Adrenal gland (tissue), 9 donors: ENCODE measurements at regions not wholly inside any gene's neighbourhood (a gene's known extent, or its start where the extent isn't known, plus 50 kb on each side); places are given as distances from the start of the nearest gene placed in this dataset.

ENCODE experiments used
- DNase-seq, 7 donors: peaks; one replicate each; pipeline ENCODE4 v3.0.0-alpha.2; 2019 to 2020
- H3K27ac ChIP-seq, 5 donors: fragments of 200-600 bp; sonication (generic) in 4 of 5; 1 replicate in 3 of 5; 2 replicates in 2 of 5; pipeline versions ENCODE4 v1.5.1 to v1.8.0; 2016 to 2020; ENCODE audit warnings: mild to moderate bottlenecking in 1 of 5
- H3K27me3 ChIP-seq: fragments of 200-600 bp; 2 replicates; pipeline ENCODE4 v1.8.0; 2021
- H3K36me3 ChIP-seq, 2 donors: fragments of 200-600 bp; replicated peaks in 1 of 2; 1 replicate in 1 of 2; 2 replicates in 1 of 2; pipeline versions ENCODE4 v1.5.1 to v1.8.0; 2018 to 2022
- H3K4me1 ChIP-seq, 2 donors: fragments of 200-600 bp; replicated peaks in 1 of 2; 1 replicate in 1 of 2; 2 replicates in 1 of 2; pipeline versions ENCODE4 v1.5.1 to v1.8.0; 2018 to 2021
- H3K4me3 ChIP-seq, 4 donors: fragments of 200-600 bp; sonication (generic) in 3 of 4; one replicate each; pipeline ENCODE4 v1.5.1; 2016 to 2018
- H3K9me3 ChIP-seq, 3 donors: fragments of 200-600 bp; sonication (generic) in 1 of 3; replicated peaks in 1 of 3; 1 replicate in 2 of 3; 2 replicates in 1 of 3; pipeline versions ENCODE4 v1.5.1 to v1.8.0; 2016 to 2021
- POLR2A ChIP-seq, 2 donors: fragments of 450-650 bp; IDR thresholded peaks; one replicate each; pipeline ENCODE4 v1.6.1; 2017; ENCODE audit warnings: antibody characterized with exemption in 2 of 2, mild to moderate bottlenecking in 2 of 2, moderate library complexity in 1 of 2
- WGBS, 4 donors: extraction: QIAGEN DNeasy Blood & Tissue Kit in 2 of 4; methylation state at CpG; one replicate each; pipeline versions ENCODE4 v1.1.5 to v1.1.7; 2013 to 2017; 5-methylcytosine and 5-hydroxymethylcytosine counted together
- intact Hi-C, 2 donors: fragments of 100-400 bp; cut with DNase I; formaldehyde crosslinking; loops; one replicate each; pipeline versions ENCODE4 v1.14.1 to v1.15.0; 2022 to 2023
- TF ChIP-seq, protein P1 (sequence below), 6 experiments: fragments of 450-650 bp in 4 of 6; fragments of 200-600 bp in 2 of 6; sonication (generic) in 1 of 6; IDR thresholded peaks; 1 replicate in 5 of 6; 2 replicates in 1 of 6; pipeline versions ENCODE4 v1.5.1 to v1.8.0; 2016 to 2021; ENCODE audit warnings: antibody characterized with exemption in 6 of 6, mild to moderate bottlenecking in 2 of 6, moderate library complexity in 1 of 6
- donor health status: healthy with polysubstance abuse.
- donor health status: Bipolar disorder and iron deficiency.
- donor health status: DM: yes; HTN: yes; CAD: no.
- donor health status: DM: no; HTN: no; CAD: no.
- donor health status: DM: no; HTN: no; CAD: no.

DNA sequence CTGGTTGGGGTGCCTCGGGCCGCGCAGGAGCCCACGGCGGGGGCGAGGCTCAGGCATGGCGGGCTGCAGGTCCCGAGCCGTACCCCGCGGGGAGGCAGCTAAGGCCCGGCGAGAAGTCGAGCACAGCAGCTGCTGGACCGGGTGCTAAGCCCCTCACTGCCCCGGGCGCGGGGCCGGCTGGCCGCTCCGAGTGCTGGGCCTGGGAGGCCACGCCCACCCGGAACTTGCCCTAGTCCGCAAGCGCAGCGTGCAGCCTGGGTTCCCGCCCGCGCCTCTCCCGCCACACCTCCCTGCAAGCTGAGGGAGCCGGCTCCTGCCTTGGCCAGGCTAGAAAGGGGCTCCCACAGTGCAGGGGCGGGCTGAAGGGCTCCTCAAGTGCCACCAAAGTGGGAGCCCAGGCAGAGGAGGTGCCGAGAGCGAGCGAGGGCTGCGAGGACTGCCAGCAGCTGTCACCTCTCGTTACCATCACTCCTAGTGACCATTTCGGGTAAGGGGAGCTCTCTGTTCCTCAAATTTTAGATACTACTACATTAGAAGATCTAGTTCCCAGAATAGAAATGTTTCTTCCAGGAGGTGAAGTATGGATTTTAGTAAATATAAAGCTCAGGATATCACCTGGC, 417.0 kb upstream of the AGTR1 start:
- 83 to 96% (median 95%) methylated on average over 6 to 38 of the region's 38 CpGs for WGBS, 4 donors
- Histone ChIP-seq H3K4me3 (no peak overlapping the region), H3K27me3 (no peaks in the 10 kb centered on the region), H3K4me1 (no peaks in the 10 kb centered on the region), H3K9me3 (no peaks in the 10 kb centered on the region), H3K27ac (no peak overlapping the region), H3K36me3 (no peaks in the 10 kb centered on the region)
- TF ChIP-seq, protein P1, sequence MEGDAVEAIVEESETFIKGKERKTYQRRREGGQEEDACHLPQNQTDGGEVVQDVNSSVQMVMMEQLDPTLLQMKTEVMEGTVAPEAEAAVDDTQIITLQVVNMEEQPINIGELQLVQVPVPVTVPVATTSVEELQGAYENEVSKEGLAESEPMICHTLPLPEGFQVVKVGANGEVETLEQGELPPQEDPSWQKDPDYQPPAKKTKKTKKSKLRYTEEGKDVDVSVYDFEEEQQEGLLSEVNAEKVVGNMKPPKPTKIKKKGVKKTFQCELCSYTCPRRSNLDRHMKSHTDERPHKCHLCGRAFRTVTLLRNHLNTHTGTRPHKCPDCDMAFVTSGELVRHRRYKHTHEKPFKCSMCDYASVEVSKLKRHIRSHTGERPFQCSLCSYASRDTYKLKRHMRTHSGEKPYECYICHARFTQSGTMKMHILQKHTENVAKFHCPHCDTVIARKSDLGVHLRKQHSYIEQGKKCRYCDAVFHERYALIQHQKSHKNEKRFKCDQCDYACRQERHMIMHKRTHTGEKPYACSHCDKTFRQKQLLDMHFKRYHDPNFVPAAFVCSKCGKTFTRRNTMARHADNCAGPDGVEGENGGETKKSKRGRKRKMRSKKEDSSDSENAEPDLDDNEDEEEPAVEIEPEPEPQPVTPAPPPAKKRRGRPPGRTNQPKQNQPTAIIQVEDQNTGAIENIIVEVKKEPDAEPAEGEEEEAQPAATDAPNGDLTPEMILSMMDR (IDR thresholded peaks at IDR 0.05) = no peak
- no peak for TF ChIP-seq POLR2A (IDR thresholded peaks at IDR 0.05)
- no peak for DNase-seq
- intact Hi-C loops = no loop called here

DNA sequence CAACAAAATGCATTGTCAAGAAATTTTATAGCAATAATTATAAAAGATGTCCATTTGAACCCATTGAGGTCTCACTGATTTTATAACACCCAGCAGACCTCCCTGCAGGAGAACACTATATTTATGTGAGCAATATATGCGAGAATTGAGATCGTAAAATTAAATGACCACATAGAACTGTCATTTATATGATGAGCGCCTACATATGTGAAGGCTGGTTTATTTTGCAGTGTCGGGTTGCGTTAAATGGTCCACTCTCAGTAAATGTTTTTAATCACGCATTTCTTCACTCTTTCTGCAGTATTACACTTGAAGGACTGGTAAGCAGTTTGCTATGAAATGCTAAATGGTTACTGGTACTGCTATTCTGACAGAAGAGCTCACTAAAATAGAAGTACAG, 408.5 kb upstream of the AGTR1 start:
- H3K4me3 ChIP-seq = no peak overlapping the region
- no peak overlapping the region for H3K27ac ChIP-seq
- WGBS, 4 donors = 86 to 93% (median 91%) methylated on average over 6 of the region's 6 CpGs
- H3K9me3 ChIP-seq = no peaks in the 10 kb centered on the region
- no peaks in the 10 kb centered on the region for H3K4me1 ChIP-seq
- no peaks in the 10 kb centered on the region for H3K36me3 ChIP-seq
- TF ChIP-seq, protein P1 (IDR thresholded peaks at IDR 0.05) = no peak
- no peak for TF ChIP-seq POLR2A (IDR thresholded peaks at IDR 0.05)
- no peaks in the 10 kb centered on the region for H3K27me3 ChIP-seq
- intact Hi-C loops = no loop called here
- no peak for DNase-seq

DNA sequence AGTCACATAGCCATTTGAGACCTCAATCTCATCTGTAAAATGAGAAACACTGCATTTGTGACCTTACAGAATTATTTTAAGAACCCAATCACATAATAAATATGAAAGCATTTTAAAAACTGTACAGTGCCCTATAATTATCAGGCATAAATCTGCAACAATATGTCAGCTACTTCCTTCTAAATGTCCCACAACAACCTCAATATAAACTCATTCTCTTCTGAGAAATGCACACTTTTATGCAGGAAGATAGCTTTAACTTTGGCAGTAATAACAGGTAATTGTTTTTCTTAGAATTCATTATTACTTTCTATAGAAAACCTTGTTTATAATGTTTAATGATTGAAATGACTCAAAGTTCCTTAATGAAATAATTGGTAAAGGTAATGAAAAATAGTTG, 400.7 kb upstream of the AGTR1 start:
- DNase-seq = no peak
- H3K27me3 ChIP-seq = no peaks in the 10 kb centered on the region
- no peaks in the 10 kb centered on the region for H3K4me1 ChIP-seq
- intact Hi-C loops = no loop called here
- no peaks in the 10 kb centered on the region for H3K9me3 ChIP-seq
- H3K27ac ChIP-seq = no peak overlapping the region
- H3K4me3 ChIP-seq = no peak overlapping the region
- TF ChIP-seq, protein P1 (IDR thresholded peaks at IDR 0.05) = no peak
- no peak for TF ChIP-seq POLR2A (IDR thresholded peaks at IDR 0.05)
- H3K36me3 ChIP-seq = no peaks in the 10 kb centered on the region

DNA sequence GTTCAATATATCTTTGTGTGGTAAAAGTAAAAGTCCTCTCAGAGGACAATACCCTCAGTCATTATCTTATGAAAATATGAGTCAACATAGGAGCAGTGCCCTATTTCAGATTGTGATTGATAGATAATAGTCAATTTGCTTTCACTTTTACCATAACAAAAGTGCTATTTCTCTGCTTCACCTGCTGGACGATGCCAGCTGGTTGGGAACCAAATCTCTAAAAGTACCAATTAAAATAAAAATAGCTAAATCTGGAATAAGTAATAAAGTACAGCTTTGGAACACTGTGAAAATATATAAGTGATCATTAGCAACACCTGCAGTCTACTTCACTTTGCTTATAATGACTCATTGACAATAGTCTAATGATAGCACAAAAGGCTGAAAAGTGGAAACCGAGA, 390.3 kb upstream of the AGTR1 start:
- intact Hi-C loops = no loop called here
- Histone ChIP-seq H3K27me3 (no peaks in the 10 kb centered on the region), H3K36me3 (no peaks in the 10 kb centered on the region), H3K4me3 (no peak overlapping the region), H3K4me1 (no peaks in the 10 kb centered on the region), H3K27ac (no peak overlapping the region), H3K9me3 (no peaks in the 10 kb centered on the region)
- TF ChIP-seq POLR2A (IDR thresholded peaks at IDR 0.05) = no peak
- TF ChIP-seq, protein P1 (IDR thresholded peaks at IDR 0.05) = no peak
- 60 to 89% (median 78%) methylated on average over 2 of the region's 2 CpGs for WGBS, 4 donors
- DNase-seq = no peak
